ENCODE measurements at regions not wholly inside any gene's neighbourhood (a gene's known extent, or its start where the extent isn't known, plus 50 kb on each side); places are given as distances from the start of the nearest gene placed in this dataset.
"Not testable (repeated sequence)": the region's sequence is repeated elsewhere in the genome, so short reads cannot be mapped to it uniquely, and the experiment has no call there.

DNA sequence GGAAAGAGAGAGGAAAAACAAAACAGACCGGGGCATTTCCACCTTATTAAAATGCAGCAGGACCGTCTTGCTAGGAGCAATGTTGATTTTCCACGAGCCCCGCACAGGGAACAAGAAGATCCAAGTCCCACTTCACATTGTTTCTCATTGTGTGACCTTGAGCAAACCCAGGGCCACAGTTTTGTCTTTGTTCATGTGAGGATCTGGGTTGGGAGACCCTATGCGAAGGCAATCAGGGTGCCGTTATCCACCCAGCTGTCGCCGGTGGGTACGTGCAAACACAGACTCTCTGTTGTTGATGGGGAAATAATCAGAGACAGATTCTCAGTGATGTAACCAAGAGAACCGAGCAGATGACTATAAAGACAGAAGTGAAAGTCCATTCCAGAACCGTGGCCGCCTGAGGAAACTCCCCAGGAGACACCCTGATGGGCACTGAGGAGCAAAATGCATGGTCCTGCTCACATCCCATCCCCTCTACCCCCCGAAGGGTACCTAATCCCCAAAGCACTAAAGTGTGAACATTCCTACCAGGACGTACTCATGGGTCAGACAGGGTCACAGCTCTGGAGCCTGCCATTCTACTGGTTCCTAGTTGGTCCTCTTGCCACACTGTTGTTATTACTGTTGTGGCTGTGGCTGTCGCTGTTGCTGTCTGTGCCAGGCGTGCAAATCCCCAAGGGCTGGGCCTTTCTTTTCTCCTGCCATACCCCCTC, 102.7 kb upstream of the RBPJ start:
- DNase-seq = no peak

DNA sequence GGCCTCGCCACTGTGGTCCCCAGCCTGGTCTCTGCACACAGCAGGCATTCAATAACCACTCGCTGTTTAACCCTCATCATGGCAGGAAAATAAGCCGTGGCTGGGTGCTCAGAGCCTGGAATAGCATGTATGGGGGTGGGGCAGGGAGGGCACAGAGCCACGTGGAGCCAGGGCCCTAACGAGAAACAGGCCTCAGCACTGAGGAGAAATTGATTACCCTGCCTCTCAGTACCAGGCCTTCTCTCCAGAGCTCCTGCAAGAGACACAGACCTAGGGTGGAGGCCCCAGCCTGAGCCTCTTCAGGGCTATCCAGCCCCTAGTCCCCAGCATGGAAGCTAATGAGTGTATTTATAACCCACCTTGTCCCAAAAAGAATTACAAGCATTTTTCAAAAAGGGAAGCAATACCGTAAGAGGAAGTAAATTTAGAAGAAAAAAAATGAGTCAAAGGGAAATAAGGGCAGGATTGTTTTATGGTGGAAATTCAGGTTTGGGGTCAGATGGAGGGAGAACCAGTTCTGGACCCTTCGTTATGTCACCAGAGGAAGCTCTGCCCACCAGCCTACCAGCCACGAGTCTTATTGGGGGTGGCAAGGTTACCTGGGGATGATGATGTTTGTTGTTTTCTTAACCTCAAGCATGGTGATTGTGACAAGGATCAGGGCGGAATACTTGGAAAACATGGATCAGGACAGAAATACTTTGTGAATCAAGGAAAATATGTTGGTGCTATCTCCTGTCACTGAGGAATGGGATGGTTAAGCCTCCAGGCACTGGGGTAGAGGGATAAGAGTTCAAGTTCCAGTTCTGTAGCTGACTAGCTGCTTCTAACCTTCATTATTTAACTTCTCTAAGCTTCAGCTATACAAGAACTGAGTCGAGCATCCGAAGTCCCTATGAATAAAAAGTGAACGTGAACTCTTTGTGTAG, 101.9 kb upstream of the RBPJ start:
- no peak for DNase-seq

DNA sequence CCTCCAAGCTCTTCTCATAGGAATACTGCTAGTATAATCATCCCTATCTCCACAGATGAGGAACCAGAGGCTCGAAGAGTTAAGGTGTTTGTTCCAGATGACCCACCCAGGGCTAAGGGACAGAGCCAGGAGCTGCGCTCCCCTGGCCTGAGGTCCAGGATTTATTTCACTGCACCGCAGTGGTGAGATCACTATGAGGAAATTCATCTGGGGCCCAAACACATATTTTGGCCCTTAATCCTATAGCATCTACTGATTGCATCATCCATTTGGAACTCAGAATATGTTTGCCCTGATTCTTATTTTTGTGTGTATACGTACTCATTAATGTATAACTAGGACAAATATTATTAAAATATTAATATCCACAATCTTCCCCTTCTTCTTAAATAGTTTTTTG, 100.1 kb upstream of the RBPJ start:
- DNase-seq = no peak

DNA sequence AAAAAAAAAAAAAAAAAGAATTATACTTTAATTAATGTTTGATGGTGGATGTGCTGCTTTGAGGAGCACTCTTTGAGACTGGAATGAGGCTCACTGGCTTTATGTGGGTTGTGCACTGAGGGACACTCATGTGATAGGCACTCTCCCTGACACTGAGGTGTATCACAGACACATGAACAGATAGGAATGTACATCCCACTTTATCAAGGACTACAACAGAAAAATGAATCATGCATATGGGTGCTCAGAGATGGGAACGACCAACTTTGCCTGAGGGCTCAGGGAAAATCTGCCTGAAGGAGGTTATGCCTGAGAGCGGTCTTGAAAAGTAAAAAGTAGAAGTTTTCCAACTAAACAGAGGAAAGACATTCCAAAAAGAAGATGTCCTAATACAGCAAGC, 97.7 kb upstream of the RBPJ start:
- no peak for DNase-seq

DNA sequence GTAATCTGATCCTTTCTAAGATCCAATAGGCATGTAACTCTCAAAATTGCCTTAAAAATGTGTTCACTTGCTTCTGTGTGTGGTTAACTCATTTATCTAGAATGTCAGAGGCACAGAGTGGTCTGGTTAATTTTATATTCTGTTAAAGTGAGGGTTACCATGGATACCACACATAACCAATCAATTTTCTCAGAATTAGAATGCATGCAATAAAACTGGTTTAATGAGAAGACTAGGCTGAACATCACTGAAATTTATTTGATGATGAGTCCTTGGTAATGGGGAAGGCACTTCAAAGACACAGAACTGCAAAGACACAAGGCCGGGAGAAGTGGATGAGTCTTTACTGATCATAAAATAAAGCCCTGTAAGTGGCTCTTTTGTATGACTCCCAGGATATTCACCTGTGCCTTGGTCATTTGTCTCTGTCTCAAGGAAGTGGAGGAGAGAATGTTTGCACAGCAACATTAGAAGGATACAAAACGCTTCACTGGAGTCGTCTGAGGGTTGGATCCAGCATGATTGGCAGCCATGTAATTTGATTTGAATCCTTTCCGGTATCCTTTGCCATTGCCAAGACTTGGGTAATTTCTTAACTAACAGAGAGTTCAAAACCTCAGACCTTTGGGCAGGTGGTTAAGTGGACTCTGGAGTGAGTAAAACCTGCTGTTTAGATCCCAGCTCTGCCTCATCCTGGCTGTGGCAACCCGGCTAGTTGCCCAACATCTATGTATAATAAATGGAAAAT, 94.0 kb upstream of the RBPJ start:
- no peak for DNase-seq

DNA sequence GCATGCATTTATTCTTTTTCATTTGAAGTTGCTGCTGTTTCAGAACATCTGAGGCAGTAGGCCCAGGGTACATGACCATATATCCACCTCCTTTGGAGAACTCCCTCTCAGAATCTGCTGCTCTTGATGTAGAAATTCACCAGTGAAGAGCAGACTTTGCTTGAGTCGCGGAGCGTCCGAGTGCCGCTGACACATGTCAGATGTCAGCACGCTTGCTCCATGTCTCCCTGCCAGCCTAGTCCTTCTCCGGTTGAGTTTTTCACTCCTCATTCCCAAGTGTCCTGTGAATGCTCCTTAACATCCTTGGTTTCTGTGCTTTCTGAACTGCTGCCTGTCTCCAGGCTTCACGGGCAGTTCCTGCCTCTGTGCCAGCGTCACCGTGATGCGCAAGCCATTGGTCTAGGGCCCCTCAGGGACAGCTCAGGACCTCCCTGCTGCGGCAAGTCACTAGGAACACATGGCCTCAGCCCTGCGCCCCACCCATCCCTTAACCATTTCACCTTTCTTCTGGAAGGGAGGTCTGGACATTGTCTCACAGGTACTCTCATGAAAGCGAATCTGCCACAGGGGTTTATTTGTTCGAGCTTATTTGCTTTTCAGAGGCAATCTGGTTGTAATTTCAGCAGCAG, 93.1 kb upstream of the RBPJ start:
- DNase-seq = no peak

DNA sequence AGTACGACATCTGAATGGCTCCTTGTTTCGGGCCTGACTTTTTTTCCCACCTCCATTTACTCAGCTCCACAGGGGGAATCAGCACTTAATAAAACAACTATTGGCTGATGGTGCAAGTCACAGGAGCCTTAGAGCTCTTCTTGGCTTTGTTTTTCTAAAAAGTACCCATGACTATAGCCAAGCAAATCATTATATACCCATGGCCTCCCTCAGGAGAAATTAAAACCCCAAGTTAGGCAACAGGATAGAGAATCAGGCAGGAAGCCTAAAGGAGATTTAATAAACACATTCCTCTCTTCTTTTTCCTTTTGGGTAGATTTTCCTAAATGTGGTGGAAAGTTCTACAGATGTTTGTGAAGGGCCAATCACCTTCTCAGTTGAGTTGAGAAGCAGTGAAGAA, 91.9 kb upstream of the RBPJ start:
- no peak for DNase-seq

DNA sequence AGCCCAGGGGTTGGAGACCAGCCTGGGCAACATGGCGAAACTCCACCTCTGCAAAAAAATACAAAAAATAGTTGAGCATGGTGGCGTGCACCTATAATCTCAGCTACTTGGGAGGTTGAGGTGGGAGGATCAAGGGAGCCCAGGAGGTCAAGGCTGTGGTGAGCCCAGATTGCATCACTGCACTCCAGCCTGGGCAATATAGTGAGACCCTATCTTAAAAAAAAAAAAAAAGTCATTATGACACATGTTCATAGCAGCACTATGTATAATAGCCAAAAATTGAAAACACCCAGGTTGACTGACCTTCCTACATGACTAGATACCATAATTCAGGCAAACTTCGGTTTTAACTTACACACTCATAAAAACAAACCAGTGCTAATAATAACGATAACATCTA, 90.8 kb upstream of the RBPJ start:
- DNase-seq = no peak

DNA sequence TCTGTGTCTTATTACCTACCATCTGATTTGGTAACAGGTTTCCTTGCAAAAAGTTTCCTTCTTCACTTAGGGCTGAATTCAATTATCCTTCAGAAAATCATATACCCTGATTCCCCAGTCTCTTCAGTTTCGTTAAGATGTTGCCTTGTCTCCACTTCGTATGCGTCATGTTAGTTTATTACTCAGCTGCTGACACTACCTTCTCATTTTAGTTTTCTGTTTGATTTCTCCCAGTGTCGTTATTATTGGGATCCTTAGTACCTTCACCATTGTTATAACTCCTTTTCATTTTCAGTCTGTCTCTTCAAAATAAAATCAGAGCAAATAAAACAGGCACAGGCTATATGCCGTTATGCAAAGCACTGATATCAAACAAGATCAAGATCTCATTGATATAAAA, 87.5 kb upstream of the RBPJ start:
- no peak for DNase-seq

DNA sequence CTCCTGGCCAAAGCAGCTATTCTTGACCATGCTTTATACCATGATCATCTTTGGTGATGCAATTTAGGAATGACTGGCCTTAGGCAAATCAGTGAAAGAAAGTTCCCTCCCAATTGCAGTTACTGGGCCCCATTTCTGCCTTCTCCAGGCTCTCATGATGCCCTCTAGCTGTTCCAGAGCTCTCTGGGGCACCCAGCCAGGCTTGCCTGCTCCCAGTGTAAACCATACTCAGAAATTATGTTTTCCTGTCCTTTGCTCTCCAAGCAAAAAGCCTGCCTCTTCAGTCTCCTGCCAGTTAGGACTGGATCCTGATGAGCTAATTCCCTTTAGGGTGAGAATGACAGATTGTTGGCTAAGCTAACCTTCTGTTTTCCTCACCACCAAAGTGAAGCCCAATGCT, 85.3 kb upstream of the RBPJ start:
- no peak for DNase-seq

DNA sequence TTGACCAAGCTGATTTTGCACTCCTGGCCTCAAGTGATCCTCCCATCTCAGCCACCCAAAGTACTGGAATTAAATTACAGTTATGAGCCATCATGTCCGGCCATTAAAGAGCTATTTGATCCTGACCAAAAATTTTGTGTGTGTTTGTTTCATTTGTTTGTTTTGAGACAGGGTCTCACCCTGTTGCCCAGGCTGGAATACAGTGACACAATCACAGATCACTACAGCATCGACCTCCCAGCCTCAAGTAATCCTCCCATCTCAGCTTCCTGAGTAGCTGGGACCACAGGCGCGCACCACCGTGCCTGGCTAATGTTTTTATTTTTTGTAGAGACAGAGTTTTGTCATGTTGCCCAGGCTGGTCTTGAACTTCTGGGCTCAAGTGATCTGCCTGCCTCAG, 82.9 kb upstream of the RBPJ start:
- DNase-seq = no peak

DNA sequence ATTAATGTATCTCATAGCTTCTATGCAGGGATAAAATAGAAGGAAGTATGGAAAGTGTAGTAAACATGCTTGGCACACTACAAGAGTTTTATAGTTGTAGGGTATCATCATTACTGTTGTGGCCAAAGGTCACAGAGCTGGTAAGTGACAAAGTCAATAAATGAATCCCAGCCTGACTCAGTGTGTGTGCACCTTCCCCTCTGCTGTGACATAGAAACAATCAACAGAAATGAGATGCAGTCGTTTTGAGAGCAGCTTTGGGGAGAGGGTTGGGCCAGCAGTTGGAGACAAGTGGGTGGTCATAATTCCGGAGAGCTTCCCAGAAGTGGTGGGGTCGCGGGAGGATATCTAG, 82.4 kb upstream of the RBPJ start:
- peak; percentile 10 for DNase-seq

DNA sequence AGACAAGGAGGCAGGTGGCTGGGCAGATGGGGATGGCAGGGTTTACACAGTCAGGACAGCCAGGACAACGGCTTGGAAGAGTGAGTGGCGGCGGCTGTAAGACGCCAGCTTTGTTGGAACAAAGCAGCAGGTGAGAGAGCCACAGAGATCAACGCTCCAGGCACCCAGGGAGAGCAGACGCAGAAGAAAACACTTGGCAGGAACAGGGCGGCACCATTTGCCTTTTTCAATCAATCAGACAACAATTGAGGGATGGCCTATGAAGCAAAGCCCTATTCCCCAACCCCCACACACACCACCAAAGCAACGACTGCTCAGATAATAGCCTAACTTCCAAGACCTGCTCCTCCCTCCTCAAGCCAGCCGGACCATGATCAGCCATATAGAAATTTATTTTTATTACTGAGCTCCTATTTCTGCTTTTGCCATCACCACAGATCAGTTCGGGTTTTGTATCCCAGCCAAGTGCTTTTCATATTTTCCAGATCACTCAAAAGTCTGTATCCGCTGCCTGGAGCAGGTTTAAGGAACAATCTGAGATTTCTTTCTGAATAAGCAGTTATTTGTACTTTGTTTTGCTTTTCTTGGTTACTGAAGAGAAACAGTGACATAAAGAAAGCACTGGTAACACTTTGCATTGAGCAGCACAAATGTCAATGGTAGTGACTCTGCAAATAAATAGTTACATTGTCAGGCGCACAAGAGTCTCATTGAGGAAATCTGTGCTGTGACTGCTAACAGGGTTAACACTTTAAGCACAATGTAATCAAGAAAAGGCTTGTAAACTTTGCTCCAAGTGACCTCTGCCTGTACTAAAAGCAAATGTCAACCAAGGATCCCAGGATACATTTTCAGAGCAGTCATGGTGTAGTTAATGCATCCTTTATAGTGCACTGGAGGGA, 81.8 kb upstream of the RBPJ start:
- no peak for DNase-seq

DNA sequence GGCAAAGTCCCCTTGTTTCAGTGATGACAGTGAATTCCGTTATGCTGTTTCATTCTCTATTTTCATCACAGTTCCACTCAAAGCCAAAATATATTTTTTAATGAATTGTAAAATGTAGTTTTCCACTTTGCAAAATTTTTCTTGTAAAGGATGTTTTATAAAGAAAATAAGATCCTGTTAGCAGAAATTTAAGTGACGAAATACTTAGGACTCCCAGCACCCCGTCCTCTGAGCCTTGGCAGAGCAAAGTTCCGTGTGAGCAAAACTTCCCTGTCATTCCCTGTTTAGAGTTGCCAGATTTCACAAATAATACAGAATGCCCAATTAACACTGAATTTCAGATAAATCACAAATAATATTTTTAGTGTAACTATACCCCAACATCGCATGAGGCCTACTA, 81.0 kb upstream of the RBPJ start:
- DNase-seq = no peak

DNA sequence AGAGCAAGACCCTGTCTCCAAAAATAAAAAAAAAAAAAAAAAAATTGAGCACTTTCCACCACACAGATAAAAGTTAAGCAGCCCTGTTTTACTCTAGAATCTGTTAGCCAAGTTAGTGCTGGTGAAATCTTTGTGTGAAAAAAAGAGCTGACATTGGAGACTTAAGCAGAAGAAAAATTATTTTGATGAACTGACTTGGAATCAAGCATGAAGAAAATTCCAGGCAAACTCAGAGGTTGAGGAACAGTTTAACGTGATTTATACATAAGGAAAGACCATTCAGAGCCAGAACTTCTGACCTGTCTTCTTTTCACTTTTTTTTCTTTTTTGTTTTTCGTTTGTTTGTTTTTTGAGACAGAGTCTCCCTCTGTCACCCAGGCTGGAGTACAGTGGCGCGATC, 79.6 kb upstream of the RBPJ start:
- no peak for DNase-seq

DNA sequence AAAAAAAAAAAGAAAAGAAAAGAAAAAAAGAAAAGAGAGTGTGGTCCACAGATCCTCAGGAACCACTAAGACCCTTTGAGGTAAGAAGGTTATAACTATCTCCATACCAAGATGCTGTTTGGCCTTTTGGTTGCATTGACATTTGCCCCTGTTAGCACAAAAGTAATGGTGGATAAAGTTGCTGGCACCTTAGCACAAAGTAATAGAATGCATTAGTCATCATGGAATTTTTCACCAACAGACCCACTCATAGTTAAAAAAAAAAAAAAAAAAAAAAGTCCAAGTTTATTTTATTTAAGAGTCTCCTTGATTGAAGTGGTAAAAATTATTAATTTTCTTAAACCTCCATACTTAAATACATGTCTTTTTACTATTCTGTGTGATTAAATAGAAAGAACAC, 78.4 kb upstream of the RBPJ start:
- DNase-seq = no peak

DNA sequence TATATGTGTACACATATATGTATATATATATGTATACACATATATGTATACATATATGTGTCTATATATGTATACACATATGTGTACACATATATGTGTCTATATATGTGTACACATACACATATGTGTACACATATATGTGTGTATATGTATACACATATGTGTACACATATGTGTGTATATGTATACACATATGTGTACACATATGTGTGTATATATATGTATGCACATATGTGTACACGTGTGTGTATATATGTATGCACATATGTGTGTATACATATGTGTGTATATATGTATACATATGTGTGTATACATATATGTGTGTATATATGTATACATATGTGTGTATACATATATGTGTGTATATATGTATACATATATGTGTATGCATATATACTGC, 76.7 kb upstream of the RBPJ start:
- not testable (repeated sequence) for DNase-seq

DNA sequence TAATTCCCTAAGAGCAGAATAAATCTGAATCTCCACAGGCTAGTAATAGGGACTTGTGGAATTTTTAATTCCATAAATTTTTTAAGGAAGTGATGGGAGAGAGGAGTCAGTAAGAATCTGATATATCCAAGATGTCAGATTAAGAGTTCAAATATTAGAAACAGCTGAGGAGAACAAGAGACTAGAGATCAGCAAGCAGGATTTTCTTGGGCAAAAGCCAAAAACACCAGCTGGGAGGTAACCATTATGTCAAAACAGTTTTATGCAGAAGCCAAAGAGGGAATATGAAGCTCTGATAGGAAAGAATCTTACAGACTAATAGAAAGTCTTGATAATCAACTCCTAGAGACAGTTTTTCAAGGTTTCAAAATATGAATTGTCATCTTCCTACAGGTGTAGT, 72.2 kb upstream of the RBPJ start:
- DNase-seq = no peak

DNA sequence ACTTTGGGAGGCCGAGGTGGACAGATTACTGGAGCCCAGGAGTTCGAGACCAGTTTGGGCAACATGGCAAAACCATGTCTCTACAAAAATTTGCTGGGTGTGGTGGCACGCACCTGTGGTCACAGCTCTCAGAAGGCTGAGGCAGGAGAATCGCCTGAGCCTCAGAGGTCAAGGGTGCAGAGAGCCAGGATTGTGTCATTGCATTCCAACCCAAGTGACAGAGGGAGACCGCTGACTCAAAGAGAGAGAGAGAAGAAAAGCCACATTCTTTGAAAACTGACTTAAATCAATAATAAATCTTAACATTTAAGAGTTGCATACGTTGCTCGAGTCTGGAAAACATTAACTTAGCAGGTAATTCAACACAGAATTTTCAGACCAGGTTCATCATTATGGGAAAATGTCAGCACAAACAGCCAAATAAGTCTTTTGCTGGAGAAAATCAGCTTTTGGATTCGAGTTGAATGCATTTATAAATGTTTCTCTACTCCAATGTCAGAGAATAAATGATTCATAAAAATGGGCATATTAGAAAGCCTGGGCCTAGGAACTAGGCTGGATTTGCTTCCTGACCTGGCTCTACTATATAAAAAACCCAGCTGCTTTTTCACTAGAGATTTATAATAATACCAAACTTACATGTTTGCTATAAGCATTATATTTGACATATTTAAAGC, 68.3 kb upstream of the RBPJ start:
- DNase-seq = no peak

DNA sequence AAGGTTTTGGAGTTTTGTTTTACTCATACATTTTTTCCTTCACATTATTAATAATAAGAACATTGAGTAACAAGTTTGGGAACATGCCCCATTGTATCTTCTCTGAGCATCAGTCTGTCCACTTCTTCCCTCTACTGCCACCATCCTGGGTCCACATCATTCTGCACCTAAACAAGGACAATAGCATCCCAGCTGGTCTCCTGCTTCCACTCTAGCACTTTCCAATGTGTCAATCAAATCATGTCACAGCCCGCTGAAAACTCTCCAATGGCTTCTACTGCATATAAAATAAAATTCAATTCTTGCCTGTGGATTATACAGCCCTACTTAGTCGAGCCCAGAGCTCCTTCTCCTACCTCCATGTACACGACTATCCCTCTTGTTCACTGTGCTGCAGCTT, 66.8 kb upstream of the RBPJ start:
- DNase-seq = no peak

DNA sequence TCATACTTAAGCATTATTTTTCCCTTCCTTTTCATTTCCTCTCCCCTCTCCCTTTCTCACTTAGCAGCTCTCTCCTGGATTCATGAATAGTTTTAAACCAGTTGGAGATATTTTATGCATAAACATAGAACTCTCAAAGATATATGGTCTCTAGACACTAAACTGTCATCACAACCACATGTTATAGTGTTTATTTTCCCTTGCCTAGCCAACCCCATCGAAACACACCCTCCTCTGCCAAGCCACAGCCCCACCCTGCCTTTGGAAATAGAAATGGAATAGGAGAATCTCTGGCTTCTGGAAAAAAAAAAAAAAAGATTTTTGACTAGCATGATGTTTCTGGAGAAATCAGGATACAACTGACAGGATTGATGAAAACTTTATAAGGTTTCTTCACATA, 64.8 kb upstream of the RBPJ start:
- DNase-seq = no peak

DNA sequence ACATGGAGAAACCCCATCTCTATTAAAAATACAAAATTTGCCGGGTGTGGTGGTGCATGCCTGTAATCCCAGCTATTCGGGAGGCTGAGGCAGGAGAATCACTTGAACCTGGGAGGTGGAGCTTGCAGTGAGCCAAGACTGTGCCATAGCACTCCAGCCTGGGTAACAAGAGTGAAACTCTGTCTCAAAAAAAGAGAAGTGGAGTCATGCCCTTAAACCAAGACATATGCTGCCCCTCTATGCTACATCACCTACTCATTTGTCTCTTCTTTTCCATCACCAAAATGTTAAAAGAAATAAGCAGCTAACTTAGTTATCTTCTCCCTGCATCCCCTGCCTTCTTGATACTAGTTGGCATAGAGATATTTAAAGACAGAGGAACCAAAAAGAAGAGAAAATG, 63.4 kb upstream of the RBPJ start:
- DNase-seq = not testable (repeated sequence)

Measured in NCI-H526 treated with DMSO at 0.1 percent for 48 hours (cell line).